ENCODE measurements at regions not wholly inside any gene's neighbourhood (a gene's known extent, or its start where the extent isn't known, plus 50 kb on each side); places are given as distances from the start of the nearest gene placed in this dataset.

- TF ChIP-seq ZNF280C (tag by site-specific recombination; IDR thresholded peaks at IDR 0.05) = no peak
- no peak for TF ChIP-seq ZNF626 (tag by site-specific recombination; IDR thresholded peaks at IDR 0.05)
- TF ChIP-seq ZNF645 (tag by site-specific recombination; IDR thresholded peaks at IDR 0.05) = no peak
- no peak for TF ChIP-seq MYNN (tag by site-specific recombination; IDR thresholded peaks at IDR 0.05; ENCODE audit: borderline replicate concordance)
- TF ChIP-seq ZNF37A (tag by site-specific recombination; IDR thresholded peaks at IDR 0.05) = no peak
- TF ChIP-seq ZNF266 (tag by site-specific recombination; IDR thresholded peaks at IDR 0.05; ENCODE audit: low read depth) = no peak
- TF ChIP-seq ZNF76 (tag by site-specific recombination; IDR thresholded peaks at IDR 0.05; ENCODE audit: borderline replicate concordance, low read depth) = no peak
- TF ChIP-seq ZNF514 (tag by site-specific recombination; IDR thresholded peaks at IDR 0.05) = no peak
- TF ChIP-seq ZNF132 (tag by site-specific recombination; IDR thresholded peaks at IDR 0.05; ENCODE audit: borderline replicate concordance) = no peak
- no peak for TF ChIP-seq IKZF3 (tag by site-specific recombination; IDR thresholded peaks at IDR 0.05)
Observed at GRCh38 chr9:14466828-14467227, 152.9 kb upstream of the NFIB start (continued).

DNA sequence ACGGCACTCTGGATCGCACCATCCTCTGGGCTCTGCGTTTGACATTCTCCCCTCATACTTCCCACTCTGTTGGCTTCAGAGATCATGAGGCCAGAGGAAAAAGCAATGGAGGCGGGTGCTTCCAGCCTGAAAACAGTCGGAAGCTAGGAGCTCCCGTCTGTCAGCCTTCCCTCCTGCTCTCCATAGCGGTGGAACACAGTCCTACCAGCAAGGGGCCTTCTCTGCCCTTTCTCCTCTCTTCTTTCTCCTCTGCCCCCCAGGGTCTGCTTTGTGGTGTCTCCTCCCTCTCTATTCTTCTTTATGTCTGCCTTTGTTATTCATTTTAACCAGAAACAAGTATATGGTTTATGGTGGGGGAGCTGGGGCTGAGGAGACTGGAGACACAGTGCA is 152.5 kb upstream of the NFIB start:
- ChIA-PET POLR2A (no interaction called here), CTCF (interaction anchor here (0.5 to 5.4 kb wide), 16 partner anchors 8 to 1774 kb away, joined by 3 to 68 read pairs (median 3); no protein-coding TSS in a partner anchor)
- no peaks in the 10 kb centered on the region for H3K36me3 ChIP-seq (ENCODE audit: control insufficient read depth in 2 of 2, insufficient read depth in 1 of 2, low read length in 2 of 2)
- H3K4me3 ChIP-seq (ENCODE audit: low read depth, low read length) = no peak overlapping the region
- no peaks in the 10 kb centered on the region for H3K4me1 ChIP-seq (ENCODE audit: control insufficient read depth, insufficient read depth, low read length)
- TF ChIP-seq ZNF274 (IDR thresholded peaks at IDR 0.05; ENCODE audit: low read length) (no peak), ZNF274 (tag by site-specific recombination; IDR thresholded peaks at IDR 0.05; ENCODE audit: borderline replicate concordance) (no peak), ZEB2 (tag by site-specific recombination; IDR thresholded peaks at IDR 0.05) (no peak), ZNF623 (tag by site-specific recombination; IDR thresholded peaks at IDR 0.05) (no peak), ZNF830 (tag by site-specific recombination; IDR thresholded peaks at IDR 0.05; ENCODE audit: low read depth) (no peak), ZNF266 (tag by site-specific recombination; IDR thresholded peaks at IDR 0.05; ENCODE audit: low read depth) (no peak)
- TF ChIP-seq, protein P1, sequence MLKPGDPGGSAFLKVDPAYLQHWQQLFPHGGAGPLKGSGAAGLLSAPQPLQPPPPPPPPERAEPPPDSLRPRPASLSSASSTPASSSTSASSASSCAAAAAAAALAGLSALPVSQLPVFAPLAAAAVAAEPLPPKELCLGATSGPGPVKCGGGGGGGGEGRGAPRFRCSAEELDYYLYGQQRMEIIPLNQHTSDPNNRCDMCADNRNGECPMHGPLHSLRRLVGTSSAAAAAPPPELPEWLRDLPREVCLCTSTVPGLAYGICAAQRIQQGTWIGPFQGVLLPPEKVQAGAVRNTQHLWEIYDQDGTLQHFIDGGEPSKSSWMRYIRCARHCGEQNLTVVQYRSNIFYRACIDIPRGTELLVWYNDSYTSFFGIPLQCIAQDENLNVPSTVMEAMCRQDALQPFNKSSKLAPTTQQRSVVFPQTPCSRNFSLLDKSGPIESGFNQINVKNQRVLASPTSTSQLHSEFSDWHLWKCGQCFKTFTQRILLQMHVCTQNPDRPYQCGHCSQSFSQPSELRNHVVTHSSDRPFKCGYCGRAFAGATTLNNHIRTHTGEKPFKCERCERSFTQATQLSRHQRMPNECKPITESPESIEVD (tag by site-specific recombination; IDR thresholded peaks at IDR 0.05) = no peak
- no peak overlapping the region for H3K27ac ChIP-seq (ENCODE audit: extremely low read depth, low read depth, low read length)
- H3K9me3 ChIP-seq (ENCODE audit: control insufficient read depth, insufficient read depth, low read depth, low read length) = no peaks in the 10 kb centered on the region

DNA sequence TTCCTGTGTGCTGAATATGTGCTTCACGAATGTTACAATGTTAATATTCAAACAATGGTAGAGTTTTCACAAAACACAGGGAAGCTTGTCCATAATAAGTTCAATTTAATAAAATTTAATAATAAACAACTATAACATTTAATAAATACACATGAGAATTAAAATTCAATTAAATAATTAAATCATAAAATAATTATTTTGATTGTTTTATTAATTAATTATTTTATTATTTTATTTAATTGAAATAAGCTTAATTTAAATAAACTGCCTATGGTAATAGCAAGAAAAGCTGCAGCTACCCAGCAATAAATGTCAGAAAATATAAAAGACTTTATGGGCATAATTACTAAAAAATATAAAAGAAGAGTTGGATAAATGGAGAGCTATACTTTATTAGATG is 149.0 kb upstream of the NFIB start:
- ChIA-PET POLR2A (no interaction called here), CTCF (interaction anchor here (0.6 to 0.8 kb wide), 3 partner anchors 113 to 987 kb away, joined by 3 to 7 read pairs (median 4); no protein-coding TSS in a partner anchor)
- TF ChIP-seq, protein P2, sequence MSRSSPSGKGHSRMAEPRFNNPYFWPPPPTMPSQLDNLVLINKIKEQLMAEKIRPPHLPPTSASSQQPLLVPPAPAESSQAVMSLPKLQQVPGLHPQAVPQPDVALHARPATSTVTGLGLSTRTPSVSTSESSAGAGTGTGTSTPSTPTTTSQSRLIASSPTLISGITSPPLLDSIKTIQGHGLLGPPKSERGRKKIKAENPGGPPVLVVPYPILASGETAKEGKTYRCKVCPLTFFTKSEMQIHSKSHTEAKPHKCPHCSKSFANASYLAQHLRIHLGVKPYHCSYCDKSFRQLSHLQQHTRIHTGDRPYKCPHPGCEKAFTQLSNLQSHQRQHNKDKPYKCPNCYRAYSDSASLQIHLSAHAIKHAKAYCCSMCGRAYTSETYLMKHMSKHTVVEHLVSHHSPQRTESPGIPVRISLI (tag by site-specific recombination; IDR thresholded peaks at IDR 0.05) = no peak
- TF ChIP-seq ZNF416 (tag by site-specific recombination; IDR thresholded peaks at IDR 0.05) = no peak
- TF ChIP-seq ZFP41 (tag by site-specific recombination; IDR thresholded peaks at IDR 0.05; ENCODE audit: borderline replicate concordance) = no peak
- TF ChIP-seq, protein P3, sequence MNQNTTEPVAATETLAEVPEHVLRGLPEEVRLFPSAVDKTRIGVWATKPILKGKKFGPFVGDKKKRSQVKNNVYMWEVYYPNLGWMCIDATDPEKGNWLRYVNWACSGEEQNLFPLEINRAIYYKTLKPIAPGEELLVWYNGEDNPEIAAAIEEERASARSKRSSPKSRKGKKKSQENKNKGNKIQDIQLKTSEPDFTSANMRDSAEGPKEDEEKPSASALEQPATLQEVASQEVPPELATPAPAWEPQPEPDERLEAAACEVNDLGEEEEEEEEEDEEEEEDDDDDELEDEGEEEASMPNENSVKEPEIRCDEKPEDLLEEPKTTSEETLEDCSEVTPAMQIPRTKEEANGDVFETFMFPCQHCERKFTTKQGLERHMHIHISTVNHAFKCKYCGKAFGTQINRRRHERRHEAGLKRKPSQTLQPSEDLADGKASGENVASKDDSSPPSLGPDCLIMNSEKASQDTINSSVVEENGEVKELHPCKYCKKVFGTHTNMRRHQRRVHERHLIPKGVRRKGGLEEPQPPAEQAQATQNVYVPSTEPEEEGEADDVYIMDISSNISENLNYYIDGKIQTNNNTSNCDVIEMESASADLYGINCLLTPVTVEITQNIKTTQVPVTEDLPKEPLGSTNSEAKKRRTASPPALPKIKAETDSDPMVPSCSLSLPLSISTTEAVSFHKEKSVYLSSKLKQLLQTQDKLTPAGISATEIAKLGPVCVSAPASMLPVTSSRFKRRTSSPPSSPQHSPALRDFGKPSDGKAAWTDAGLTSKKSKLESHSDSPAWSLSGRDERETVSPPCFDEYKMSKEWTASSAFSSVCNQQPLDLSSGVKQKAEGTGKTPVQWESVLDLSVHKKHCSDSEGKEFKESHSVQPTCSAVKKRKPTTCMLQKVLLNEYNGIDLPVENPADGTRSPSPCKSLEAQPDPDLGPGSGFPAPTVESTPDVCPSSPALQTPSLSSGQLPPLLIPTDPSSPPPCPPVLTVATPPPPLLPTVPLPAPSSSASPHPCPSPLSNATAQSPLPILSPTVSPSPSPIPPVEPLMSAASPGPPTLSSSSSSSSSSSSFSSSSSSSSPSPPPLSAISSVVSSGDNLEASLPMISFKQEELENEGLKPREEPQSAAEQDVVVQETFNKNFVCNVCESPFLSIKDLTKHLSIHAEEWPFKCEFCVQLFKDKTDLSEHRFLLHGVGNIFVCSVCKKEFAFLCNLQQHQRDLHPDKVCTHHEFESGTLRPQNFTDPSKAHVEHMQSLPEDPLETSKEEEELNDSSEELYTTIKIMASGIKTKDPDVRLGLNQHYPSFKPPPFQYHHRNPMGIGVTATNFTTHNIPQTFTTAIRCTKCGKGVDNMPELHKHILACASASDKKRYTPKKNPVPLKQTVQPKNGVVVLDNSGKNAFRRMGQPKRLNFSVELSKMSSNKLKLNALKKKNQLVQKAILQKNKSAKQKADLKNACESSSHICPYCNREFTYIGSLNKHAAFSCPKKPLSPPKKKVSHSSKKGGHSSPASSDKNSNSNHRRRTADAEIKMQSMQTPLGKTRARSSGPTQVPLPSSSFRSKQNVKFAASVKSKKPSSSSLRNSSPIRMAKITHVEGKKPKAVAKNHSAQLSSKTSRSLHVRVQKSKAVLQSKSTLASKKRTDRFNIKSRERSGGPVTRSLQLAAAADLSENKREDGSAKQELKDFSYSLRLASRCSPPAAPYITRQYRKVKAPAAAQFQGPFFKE (tag by site-specific recombination; IDR thresholded peaks at IDR 0.05; ENCODE audit: borderline replicate concordance) = no peak
- no peak for TF ChIP-seq ZNF266 (tag by site-specific recombination; IDR thresholded peaks at IDR 0.05; ENCODE audit: low read depth)
- no peak for TF ChIP-seq ZNF132 (tag by site-specific recombination; IDR thresholded peaks at IDR 0.05; ENCODE audit: borderline replicate concordance)

More for the DNA sequence above, 149.0 kb upstream of the NFIB start:
- Histone ChIP-seq H3K36me3 (ENCODE audit: control insufficient read depth in 2 of 2, insufficient read depth in 1 of 2, low read length in 2 of 2) (no peaks in the 10 kb centered on the region), H3K9me3 (ENCODE audit: control insufficient read depth, insufficient read depth, low read depth, low read length) (no peaks in the 10 kb centered on the region), H3K27ac (ENCODE audit: extremely low read depth, low read depth, low read length) (no peak overlapping the region), H3K4me1 (ENCODE audit: control insufficient read depth, insufficient read depth, low read length) (no peaks in the 10 kb centered on the region), H3K4me3 (ENCODE audit: low read depth, low read length) (no peak overlapping the region)
